HG02610 (cell line): ENCODE measurements at regions not wholly inside any gene's neighbourhood (a gene's known extent, or its start where the extent isn't known, plus 50 kb on each side); places are given as distances from the start of the nearest gene placed in this dataset.
"Not testable (repeated sequence)": the region's sequence is repeated elsewhere in the genome, so short reads cannot be mapped to it uniquely, and the experiment has no call there.

ENCODE experiments used
- ATAC-seq: cut with Tn5 transposase; IDR thresholded peaks from one replicate; pipeline ENCODE4 v1.9.1; 2021; ENCODE audit warnings: mild to moderate bottlenecking, moderate library complexity; ENCODE audit not compliant: unreplicated experiment

DNA sequence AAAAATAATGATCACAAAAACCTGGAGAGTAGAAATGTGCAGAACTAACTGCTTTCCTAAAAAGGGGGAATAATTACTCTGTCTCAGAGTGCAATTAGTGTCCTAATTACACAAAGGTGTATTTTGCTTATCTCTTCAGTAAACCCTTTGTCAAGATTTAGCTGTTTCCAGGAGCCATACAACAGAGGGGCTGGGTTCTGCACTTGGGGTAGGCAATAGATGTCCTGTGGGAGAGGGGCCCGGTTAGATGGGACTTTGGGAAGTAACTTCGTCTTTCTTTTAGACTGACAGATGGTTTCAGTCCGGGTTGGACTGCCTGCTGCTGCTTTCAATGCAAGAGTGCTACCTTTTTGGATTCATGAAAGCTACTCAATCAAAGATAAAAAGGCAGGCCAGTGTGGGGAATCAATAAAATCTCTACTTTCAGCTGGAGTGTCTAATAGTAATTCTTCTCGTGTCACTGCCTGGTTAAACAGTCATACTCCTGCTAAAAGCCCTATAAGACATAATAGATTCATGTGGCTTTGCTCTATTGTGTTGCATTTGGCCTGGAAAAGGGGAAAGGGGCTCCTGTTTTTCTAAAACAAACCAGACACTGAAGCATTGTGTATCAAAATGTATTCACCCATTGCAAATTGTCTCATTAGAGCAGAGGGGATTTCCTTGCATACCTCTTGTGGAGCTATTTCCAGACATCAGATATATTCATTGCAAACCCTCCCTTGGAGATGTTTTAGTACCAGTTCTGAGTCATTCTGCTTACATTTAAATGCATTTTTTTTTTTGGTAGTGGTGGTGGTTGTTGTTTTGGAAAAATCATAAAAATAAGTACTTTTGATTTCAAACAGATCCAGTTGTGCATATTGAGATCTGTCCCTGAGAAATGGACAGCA is 83.3 kb upstream of the PCDH8 start:
- no peak for ATAC-seq

DNA sequence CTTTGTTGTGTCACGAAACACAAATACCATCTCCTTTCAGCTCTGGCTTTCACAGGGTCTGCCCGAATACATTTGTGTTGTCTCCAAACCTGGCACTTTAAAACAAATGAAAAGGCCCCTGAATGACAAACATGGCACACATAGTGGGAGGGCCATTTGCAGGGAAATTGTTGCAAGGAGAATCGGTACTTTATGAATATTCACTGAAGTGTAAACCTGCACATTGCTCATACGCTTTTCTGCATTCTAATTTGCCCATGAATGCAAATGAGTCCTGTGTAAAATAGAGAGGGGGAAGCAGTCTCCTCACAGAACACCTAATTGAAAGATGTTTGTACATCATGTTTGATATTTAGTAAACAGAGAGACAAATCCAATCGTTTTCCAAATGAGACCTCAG is 82.7 kb upstream of the PCDH8 start:
- no peak for ATAC-seq

GRCh38 chr13:52929846-52930245 is 81.4 kb upstream of the PCDH8 start:
- no peak for ATAC-seq

DNA sequence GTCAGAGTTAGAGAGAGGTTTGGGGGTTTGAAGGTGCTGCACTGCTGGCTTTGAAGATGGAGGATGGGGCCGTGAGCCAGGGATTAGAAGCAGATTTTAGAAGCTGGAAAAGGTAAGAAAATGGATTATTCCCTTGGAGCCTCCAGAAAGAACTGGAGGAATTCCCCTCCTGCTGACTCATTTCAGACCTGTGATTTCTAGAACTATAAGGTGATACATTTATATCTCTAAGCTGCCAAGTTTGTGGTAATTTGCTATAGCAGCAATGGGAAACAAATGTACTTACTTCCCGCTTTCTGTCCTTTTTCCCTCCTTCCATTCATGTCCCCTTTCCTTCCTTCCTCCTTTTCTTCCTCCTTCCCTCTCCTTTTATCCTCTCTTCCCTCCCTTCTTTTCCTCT is 78.5 kb upstream of the PCDH8 start:
- no peak for ATAC-seq

- ATAC-seq: no peak
Observed at GRCh38 chr13:52925775-52926285, 77.4 kb upstream of the PCDH8 start.

DNA sequence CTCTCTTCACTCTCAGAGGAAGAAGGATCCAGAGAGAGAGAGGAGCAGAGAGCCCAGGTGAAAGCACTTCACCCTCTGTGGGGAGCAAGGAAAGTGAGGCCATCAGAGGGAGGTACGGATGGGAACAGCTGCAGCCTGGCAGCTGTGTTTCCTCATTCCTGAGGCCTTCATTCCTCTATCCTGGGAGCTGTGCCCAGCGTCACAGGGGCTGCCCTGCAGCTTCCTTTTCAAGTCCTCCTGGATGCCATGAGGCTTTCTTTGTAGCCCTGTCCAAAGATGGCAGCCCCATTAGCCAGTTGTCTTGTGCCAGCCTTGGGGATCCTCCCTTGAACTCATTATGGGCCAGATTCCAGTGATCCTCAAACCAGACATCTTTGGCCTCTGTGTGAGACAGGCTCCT is 76.8 kb upstream of the PCDH8 start:
- no peak for ATAC-seq

DNA sequence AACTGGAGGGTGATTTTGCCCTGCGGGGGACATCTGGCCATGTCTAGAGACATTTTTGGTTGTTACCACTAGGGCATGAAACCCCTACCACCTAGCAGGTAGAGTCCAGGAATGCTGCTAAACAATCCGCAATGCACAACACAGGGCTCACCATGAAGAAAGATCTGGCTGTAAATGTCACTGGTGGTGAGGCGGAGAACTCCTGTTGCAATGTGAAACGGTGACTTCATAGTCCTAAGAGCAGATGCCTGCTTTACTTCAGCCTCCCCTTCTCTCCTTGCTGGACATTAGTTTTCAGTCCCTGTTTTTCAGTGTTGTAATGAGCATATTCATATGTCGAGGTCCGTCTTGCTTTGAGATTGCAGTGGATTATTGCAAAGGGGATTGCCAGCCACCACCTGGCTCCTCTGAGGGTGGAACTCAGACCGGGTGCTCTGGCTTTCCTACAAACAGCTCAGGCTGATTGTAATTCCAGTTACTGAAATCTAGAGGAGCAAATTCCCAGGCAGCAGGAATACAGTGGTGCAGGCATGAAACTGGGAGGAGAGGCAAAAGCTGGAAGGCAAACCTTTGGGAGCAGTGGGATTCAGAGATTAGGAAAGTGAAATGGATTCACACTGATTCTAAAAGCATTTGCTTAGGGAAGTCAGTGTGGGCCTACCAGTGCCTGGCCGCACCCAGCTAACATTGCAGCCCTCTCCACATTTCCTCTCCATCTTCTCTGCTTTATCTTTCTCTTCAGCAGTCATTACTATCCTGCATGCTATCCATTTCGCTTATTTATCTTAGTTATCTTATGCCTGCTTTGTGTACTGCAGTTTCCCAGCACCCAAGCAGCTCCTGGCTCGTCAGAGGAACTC is 76.1 kb upstream of the PCDH8 start:
- no peak for ATAC-seq

- ATAC-seq: no peak
Observed at GRCh38 chr13:52922961-52923360, 74.5 kb upstream of the PCDH8 start.

DNA sequence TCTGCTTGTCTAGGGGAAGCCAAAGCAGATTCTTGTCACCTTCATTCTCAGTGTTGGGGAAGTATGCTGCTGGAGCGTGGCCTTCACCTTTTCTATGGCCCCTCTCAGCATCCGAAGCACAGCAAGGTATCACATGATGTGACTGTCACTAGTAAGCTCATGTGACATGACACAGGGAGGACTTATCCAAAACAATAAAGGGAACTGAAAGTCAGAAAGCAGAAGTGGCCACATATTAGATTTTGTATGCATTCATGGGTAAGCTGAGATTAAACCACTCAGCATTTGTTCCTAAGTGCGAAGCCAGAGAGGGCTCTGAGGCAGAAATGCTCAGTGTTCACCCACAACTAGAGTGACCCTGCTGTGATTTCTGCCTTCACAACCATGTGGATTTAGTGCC is 72.8 kb upstream of the PCDH8 start:
- peak; percentile 92 for ATAC-seq

GRCh38 chr13:52916486-52916990 is 68.1 kb upstream of the PCDH8 start:
- ATAC-seq: no peak

DNA sequence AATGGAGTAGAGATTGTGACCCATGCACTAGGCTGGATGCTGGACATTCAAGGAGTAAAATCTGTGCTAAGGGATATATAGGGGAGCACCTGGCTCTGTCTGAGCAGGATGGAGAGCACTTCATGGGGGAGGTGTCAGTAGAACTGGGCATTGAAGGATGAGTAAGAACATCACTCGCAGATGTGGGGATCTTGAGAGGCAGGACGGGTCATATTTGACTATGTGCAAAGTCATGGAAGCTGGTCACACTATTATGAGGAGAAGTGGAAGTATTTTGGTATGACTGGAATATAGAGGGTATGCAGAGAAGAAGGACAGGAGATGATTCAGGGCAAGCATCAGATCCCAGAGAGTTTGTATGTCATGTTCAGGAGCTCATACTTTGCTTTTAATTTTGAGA is 62.9 kb upstream of the PCDH8 start:
- no peak for ATAC-seq

- not testable (repeated sequence) for ATAC-seq
Observed at GRCh38 chr13:52910318-52910717, 61.9 kb upstream of the PCDH8 start.

DNA sequence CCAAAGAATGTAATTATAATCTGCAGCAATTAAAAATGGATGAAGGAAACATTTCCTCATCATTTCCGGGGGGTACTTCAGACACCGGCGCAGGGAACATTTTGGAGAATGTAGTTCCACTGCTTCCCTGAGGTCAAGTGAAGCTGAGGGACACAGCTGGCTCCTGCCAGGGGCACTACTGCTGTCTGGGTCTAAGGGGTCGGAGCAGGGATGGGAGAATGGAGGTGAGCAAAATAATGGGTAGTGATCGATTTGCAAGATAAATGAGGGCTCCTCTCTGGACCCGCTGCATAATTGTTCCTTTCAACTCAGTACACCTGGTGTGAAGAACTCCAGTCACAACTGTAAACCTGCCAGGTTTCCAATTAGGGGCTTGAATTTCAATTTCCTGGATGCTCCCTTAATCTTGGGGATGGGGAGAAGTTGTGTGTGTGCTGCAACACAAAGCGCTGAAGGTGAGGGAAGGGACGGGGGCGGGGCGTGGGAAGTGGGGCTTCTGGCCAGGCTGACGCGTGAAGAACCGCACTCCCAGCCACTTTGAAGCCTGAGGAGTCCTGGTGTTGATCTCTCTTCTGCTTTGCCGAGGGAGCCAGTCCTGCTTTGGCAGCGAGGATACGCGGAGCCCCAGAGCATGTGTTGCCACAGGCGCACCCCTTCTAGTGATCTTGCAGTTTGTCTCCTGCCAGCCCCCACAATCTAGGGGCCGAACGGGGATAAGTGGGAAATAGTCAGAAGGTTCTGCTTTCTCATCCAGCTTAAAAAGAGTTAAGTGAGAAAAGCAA is 57.9 kb upstream of the PCDH8 start:
- no peak for ATAC-seq

GRCh38 chr13:52905701-52906100 is 57.3 kb upstream of the PCDH8 start:
- ATAC-seq: no peak

DNA sequence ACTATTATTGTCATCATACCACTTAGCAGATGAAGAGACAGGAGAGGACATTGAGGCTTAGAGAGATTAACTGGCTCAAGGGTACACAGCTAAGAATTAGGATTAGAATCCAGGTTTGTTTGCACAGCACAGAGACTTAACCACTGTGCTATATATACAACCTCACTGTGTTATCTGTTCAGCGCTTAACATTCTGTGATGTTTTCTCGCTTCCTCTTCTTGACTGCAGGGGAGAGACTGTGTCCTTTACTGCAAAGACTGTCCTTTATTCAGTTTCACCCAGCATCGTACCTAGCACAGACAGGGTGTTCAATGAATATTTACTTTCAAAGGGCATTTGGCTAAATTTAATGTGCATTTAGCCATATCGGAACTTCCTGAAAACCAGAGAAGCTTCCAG is 54.9 kb upstream of the PCDH8 start:
- ATAC-seq: peak; percentile 67

- ATAC-seq: no peak
Observed at GRCh38 chr13:52899206-52899605, 50.8 kb upstream of the PCDH8 start.
